EH (cell line): ENCODE measurements at regions not wholly inside any gene's neighbourhood (a gene's known extent, or its start where the extent isn't known, plus 50 kb on each side); places are given as distances from the start of the nearest gene placed in this dataset.
"Not testable (repeated sequence)": the region's sequence is repeated elsewhere in the genome, so short reads cannot be mapped to it uniquely, and the experiment has no call there.

Experiments used
- DNase-seq: peaks from one replicate; pipeline ENCODE4 v3.0.0-alpha.2; 2015; ENCODE audit warnings: low read depth

DNA sequence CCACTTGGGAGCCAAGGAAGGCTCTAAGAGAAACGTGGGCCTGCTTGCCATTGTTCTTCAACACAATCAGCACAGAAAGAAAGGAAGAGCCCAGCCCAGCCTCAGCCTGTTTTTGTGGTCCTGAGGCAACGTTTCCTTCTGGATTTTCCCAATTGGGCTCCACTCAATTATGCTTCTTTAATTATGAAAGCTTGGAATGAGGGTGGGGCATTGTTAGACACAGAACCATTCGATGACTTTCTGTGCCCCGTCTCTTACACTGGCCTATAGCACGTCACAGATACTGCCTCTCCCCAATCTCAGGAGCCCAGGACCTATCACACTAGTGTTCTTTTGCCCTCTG, 207.4 kb downstream of the ZFP36L2 start:
- no peak for DNase-seq

DNA sequence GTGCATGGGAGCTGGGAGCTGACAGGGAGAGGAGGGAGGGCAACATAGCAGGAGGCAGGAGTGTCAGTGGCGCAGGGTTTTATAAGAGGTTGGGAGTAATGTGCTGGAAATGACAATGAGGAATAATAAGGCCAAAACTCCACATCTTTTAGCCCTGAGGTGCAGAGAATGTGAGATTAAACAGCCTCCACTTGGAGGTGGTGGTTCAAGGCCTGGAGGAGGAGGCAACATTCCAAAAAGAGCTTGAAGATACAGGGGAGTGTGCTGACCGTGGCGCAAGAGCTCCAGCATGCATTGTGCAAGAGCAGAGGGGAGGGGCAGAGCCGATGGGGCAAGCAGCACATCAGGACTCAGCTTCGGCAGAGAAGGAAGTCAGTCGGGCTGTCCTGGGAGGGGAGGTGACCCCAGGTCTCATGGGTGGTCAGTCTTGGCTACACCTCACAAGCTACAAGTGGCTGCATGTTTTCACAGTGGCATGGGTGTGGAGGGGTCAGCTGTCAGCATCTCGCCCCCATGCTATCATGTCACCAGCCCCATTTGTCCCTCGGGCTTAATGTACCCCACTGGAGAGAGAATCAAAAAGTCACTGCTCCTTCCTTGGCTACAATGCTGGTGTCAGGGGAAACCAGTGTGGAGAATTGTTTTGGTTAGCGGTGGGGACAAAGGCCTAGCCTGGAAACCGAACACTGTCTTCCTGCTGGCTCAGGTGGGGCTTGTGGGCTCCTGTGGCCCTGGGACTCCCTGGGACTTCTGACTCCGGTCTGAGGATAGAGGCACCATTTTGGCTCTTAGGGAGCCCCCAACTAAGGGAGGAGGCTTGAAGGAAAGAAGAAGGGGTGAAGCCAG, 208.0 kb downstream of the ZFP36L2 start:
- peak; percentile 81 for DNase-seq

GRCh38 chr2:43013821-43014345, 212.5 kb downstream of the ZFP36L2 start:
- no peak for DNase-seq

DNA sequence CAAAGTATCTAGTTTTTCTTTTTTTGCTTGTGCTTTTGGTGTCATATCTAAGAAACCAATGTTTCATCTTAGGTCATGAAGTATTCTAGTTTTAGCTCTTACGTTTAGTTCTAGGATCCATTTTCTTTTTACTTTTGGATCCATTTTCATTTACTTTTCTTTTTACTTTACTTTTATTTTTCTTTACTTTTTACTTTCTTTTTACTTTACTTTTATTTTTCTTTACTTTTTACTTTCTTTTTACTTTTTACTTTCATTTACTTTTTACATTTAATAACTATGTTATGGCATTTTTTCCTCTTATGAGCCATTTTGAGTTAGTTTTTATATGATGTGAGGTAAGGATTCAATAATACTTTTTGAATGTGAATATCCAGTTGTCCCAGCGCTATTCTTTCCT, 213.4 kb downstream of the ZFP36L2 start:
- DNase-seq, result no peak

DNA sequence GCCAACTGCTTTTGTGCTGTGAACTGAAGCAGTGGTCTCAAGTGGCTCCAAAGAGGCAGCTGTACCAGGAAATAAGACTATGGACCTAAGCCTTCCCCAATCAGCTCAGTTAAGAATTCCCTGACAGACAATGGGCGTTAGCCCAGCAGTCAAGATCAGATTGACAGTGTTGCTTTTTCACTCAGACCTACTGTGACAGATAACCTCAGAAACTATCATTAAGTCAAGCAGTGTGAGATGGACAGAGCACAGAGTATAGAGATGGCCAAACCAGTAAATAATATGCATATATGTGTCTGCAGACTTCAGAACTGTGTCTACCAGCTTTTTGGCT, 215.3 kb downstream of the ZFP36L2 start:
- no peak for DNase-seq

- DNase-seq, result no peak
Measured at GRCh38 chr2:43010438-43011157, 215.8 kb downstream of the ZFP36L2 start.

DNA sequence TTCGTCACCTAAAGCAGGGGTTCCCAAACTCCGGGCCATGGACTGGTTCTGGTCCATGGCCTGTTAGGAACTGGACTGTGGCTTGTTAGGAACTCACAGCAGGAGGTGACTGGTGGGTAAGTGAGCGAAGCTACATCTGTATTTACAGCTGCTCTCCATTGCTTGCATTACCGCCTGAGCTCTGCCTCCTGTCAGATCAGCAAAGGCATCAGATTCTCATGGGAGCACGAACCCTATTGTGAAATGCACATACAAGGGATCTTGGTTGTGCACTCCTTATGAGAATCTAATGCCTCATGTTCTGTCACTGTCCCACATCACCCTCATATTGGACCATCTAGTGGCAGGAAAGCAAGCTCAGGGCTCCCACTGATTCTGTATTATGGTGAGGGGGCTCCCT, 217.0 kb downstream of the ZFP36L2 start:
- no peak for DNase-seq

DNA sequence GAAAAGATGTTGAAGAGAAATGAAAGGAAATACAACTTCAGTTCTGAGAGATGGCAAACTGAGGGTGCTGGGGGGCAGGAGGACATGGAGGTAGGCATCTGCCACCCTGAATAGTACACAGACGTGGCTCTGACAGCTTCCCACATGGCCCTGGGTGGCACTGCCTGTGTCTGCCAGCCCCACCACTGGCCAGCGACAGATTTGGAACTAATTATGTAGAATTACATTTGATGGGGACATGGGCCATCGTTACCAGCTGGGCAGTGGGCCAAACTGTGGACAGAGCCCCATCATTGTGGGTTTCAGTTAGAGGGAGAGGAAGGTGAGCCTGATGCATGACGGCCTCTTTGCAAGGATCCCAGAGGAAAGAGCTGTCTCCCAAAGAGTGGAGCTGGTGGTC, 216.0 kb upstream of the HAAO start:
- DNase-seq, result no peak

GRCh38 chr2:43007901-43008300, 215.5 kb upstream of the HAAO start:
- no peak for DNase-seq

- no peak for DNase-seq
Measured at GRCh38 chr2:43006834-43007543, 214.6 kb upstream of the HAAO start.

GRCh38 chr2:43005975-43006833, 213.8 kb upstream of the HAAO start:
- DNase-seq, result no peak

DNA sequence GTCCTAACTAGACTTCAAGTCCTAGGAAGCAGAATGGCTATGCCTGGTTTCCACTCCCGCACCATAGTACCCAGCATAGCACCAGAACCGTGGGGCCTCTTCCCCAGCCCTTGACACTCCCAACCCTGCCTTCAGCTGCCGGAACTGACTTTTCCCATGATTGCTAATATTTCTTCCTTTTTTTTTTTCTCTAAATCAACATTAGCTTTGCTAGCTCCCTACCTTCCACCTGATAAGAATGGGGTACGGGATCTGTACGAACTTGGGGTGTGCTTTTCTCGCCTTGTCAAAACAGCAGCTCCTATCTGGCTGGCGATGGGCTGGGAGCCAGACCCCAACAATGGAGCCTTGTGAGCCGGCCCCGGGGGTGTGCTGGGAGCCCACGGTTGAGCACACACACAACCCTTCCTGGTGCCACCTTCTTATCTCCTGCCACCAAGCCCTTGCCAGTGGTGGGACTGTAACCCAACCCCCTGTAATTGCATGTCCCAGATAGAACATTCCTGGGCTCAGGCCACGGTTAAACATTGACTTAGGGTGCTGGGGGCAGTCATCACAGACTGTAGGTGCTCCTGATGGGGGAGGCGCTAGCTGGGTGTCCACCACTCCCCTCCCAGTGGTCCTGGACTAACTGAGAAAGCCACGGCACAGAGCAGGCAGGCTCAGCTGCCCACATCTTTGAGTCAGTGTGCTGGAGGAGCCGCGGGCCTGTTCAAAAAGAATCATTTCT, 213.0 kb upstream of the HAAO start:
- no peak for DNase-seq

DNA sequence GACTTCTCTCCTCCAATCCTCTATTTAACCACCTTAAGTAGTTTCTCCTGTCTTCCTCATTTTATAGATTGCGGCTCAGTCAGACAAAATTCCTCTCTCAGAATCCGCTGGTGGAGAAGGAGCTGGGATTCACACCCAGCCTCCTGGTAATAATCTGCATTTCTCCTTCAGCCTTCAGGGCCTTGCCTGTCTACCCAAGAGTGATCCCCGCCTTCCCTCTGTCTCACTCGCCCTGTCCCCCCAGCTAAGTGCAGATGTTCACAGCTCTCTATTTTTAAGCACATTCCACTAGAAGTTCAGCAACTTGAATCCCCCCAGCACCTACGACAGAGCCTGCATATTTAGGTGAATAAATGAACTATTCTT, 212.5 kb upstream of the HAAO start:
- DNase-seq, result no peak

- DNase-seq, result not testable (repeated sequence)
Measured at GRCh38 chr2:43004126-43004865, 211.9 kb upstream of the HAAO start.

DNA sequence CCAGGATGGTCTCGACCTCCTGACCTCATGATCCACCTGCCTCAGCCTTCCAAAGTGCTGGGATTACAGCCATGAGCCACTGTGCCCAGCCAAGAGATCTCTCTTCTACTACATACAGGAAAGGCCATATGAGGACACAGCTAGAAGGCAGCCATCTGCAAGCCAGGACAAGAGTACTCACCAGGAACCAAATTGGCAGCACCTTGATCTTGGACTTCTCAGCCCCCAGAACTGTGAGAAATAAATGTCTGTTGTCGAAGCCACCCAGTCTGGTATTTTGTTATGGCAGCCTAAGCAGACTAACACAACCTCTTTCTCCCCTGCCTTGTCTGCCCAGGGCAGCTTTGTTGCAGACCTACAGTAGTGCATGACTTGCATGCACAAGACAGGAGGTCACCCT, 211.3 kb upstream of the HAAO start:
- DNase-seq, result no peak

GRCh38 chr2:43001787-43002468, 209.5 kb upstream of the HAAO start:
- DNase-seq, result no peak

DNA sequence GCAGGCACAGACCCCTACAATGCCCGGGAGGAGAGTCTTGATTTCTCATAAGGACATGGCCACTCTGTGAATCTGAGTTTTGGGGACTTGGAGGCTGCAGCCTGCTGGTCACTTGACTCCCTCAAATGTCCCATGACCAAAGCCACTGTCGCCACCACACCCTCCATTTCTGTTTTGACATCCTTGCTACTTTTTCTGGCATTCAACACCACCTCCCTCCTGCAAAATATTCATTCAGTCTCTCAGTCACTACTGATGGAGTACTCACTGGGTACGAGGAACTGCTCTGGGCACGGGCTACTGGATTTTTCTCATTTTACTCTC, 208.6 kb upstream of the HAAO start:
- no peak for DNase-seq

DNA sequence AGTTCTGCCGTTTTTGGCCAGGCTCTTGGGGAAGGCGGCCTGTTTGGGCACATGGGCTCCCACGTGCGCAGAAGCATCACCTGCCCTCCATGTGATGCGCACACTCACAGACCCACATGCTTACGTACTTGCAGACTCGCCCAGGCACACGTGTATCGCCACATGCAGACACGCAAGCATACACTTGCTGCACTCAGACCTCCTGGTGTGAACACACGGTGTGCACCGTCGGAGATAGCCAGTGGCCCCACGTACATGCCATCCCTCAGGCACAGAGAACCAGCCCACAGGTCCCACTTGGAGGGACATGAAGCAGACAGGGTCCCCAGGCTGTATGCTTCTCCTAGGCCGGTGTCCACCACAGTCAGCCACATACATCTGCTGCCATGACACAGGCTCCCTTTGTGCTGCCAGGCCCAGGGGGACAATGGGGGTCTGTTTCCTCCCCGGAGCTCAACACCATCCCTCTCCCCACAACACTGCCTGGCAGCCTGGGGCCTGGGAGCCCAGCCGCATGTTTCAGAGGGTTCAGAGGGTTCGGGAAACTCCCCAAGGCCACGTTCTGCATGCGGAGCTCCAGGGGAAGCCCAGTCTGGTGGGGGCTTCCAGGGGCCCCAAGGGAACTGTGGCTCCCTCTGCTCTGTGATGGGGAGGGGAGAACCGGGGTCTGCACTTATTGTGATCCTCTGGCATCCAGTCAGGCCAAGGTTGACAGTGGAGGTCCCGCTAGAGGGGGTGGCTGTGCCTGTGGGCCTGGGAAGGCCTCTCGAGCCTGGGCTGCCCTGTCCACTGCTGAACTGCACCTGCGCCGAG, 208.1 kb upstream of the HAAO start:
- no peak for DNase-seq

GRCh38 chr2:42999856-43000241, 207.5 kb upstream of the HAAO start:
- DNase-seq, result no peak
